Transverse colon (tissue), 4 donors: ENCODE measurements at regions not wholly inside any gene's neighbourhood (a gene's known extent, or its start where the extent isn't known, plus 50 kb on each side); places are given as distances from the start of the nearest gene placed in this dataset.

ENCODE experiments used
- DNase-seq: peaks from one replicate; pipeline ENCODE4 v3.0.0-alpha.2; 2019
- H3K27ac ChIP-seq, 4 donors: fragments of 200-600 bp; sonication (generic); 2 replicates each; pipeline ENCODE4 v1.5.1; 2016 to 2018; ENCODE audit warnings: inconsistent platforms in 4 of 4
- H3K27me3 ChIP-seq: fragments of 200-600 bp; sonication (generic); 2 replicates; pipeline ENCODE4 v1.5.1; 2017; ENCODE audit warnings: inconsistent platforms
- H3K36me3 ChIP-seq, 4 donors: fragments of 200-600 bp; sonication (generic); 2 replicates each; pipeline ENCODE4 v1.5.1; 2017 to 2019; ENCODE audit warnings: inconsistent platforms in 4 of 4
- H3K4me1 ChIP-seq, 4 donors: fragments of 200-600 bp; sonication (generic); 2 replicates each; pipeline ENCODE4 v1.5.1; 2017 to 2020; ENCODE audit warnings: inconsistent platforms in 4 of 4
- H3K4me3 ChIP-seq, 4 donors: fragments of 200-600 bp; sonication (generic); 1 replicate in 1 of 4; 2 replicates in 3 of 4; pipeline versions ENCODE4 v1.5.1 to v1.6.1; 2017 to 2019; ENCODE audit warnings: inconsistent platforms in 4 of 4
- H3K9me3 ChIP-seq, 2 donors: fragments of 200-600 bp; sonication (generic); 2 replicates each; pipeline ENCODE4 v1.5.1; 2017 to 2019; ENCODE audit warnings: inconsistent platforms in 2 of 2
- EP300 ChIP-seq: sonication (generic); formaldehyde crosslinking; IDR thresholded peaks from one replicate; pipeline ENCODE4 v1.6.1; 2017; ENCODE audit warnings: antibody characterized with exemption, low read depth
- POLR2A ChIP-seq: fragments of 450-650 bp; IDR thresholded peaks from one replicate; pipeline ENCODE4 v1.6.1; 2016; ENCODE audit warnings: antibody characterized with exemption, mild to moderate bottlenecking, moderate library complexity
- POLR2AphosphoS5 ChIP-seq, 3 donors: sonication (generic); formaldehyde crosslinking; IDR thresholded peaks; one replicate each; pipeline ENCODE4 v1.6.1; 2016; ENCODE audit warnings: antibody characterized with exemption in 3 of 3
- WGBS, 2 donors: methylation state at CpG; one replicate each; pipeline ENCODE4 v1.1.5; 2018; ENCODE audit warnings: low coverage in 1 of 2; 5-methylcytosine and 5-hydroxymethylcytosine counted together
- in situ Hi-C, 4 donors: fragments of 200-750 bp; cut with MboI; loops; one replicate each; pipeline versions ENCODE4 v1.15.0 to v1.15.1; 2017; ENCODE audit warnings: low sequenced_read_pairs in 3 of 4, low pct_ligation_motif_present in 1 of 4, low pct_unique_long_range_greater_than_20kb in 1 of 4
- intact Hi-C: fragments of 100-400 bp; cut with DNase I; formaldehyde crosslinking; loops from one replicate; pipeline ENCODE4 v1.15.1; 2023; ENCODE audit warnings: low total_unique reads
- TF ChIP-seq, protein P1 (sequence below), 5 experiments: fragments of 200-600 bp in 3 of 5; fragments of 450-650 bp in 2 of 5; sonication (generic) in 3 of 5; IDR thresholded peaks; 1 replicate in 2 of 5; 2 replicates in 3 of 5; pipeline ENCODE4 v1.5.1; 2016 to 2017; ENCODE audit warnings: antibody characterized with exemption in 5 of 5, inconsistent platforms in 3 of 5, mild to moderate bottlenecking in 2 of 5, moderate library complexity in 1 of 5

- 40 to 57% methylated on average over 2 to 6 of the region's 6 CpGs for WGBS, 2 donors
- Histone ChIP-seq H3K36me3 (no peaks in the 10 kb centered on the region), H3K4me3 (no peak overlapping the region), H3K27me3 (no peaks in the 10 kb centered on the region), H3K9me3 (no peaks in the 10 kb centered on the region), H3K4me1 (no peaks in the 10 kb centered on the region), H3K27ac (no peak overlapping the region)
- DNase-seq, result peak; percentile 39
- intact Hi-C loops, result no loop called here
- TF ChIP-seq EP300, result no peak
- TF ChIP-seq, protein P1, sequence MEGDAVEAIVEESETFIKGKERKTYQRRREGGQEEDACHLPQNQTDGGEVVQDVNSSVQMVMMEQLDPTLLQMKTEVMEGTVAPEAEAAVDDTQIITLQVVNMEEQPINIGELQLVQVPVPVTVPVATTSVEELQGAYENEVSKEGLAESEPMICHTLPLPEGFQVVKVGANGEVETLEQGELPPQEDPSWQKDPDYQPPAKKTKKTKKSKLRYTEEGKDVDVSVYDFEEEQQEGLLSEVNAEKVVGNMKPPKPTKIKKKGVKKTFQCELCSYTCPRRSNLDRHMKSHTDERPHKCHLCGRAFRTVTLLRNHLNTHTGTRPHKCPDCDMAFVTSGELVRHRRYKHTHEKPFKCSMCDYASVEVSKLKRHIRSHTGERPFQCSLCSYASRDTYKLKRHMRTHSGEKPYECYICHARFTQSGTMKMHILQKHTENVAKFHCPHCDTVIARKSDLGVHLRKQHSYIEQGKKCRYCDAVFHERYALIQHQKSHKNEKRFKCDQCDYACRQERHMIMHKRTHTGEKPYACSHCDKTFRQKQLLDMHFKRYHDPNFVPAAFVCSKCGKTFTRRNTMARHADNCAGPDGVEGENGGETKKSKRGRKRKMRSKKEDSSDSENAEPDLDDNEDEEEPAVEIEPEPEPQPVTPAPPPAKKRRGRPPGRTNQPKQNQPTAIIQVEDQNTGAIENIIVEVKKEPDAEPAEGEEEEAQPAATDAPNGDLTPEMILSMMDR (IDR thresholded peaks at IDR 0.05), result peak in 4 of 5 experiments; percentile 18 to 35 (median 20)
- in situ Hi-C loops, result no loop called here
These were observed 195.2 kb upstream of the DPPA4 start for GRCh38 chr3:109532257-109533216.

DNA sequence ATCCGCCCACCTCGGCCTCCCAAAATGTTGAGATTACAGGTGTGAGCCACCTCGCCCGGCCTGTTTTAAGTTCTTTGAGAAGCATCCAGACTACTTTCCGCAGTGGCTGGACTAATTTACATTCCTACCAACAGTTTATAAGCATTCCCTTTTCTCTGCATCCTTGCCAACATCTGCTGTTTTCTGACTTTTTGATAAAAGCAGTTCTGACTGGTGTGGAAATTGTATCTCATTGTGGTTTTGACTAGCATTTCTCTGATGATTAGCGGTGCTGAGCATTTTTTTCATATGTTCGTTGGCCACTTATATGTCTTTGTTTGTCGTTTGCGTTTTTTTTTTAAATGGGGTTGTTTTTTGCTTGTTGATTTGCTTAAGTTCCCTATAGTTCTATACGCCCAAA is 208.4 kb upstream of the DPPA4 start:
- in situ Hi-C loops (no loop called here), intact Hi-C loops (no loop called here)
- no peaks in the 10 kb centered on the region for H3K36me3 ChIP-seq
- H3K4me1 ChIP-seq, result no peaks in the 10 kb centered on the region
- H3K27ac ChIP-seq, result no peak overlapping the region
- H3K27me3 ChIP-seq, result no peaks in the 10 kb centered on the region
- WGBS, 2 donors, result 83 to 85% methylated on average over 10 of the region's 10 CpGs
- peaks cover 0 to 3% of the 10 kb centered on the region in 2 donors for H3K9me3 ChIP-seq
- no peak for DNase-seq
- H3K4me3 ChIP-seq, result no peak overlapping the region
- no peak for TF ChIP-seq EP300

GRCh38 chr3:109548192-109548938 is 211.0 kb upstream of the DPPA4 start:
- Histone ChIP-seq H3K27ac (no peak overlapping the region), H3K9me3 (peaks cover 0 to 3% of the 10 kb centered on the region in 2 donors), H3K4me1 (no peaks in the 10 kb centered on the region), H3K4me3 (no peak overlapping the region), H3K27me3 (no peaks in the 10 kb centered on the region), H3K36me3 (no peaks in the 10 kb centered on the region)
- DNase-seq, result no peak
- 22 to 38% methylated on average over 1 of the region's 1 CpG for WGBS, 2 donors
- intact Hi-C loops (no loop called here), in situ Hi-C loops (no loop called here)
- TF ChIP-seq, protein P1 (IDR thresholded peaks at IDR 0.05), result no peak
- TF ChIP-seq EP300 (no peak), POLR2A (no peak), POLR2AphosphoS5 (IDR thresholded peaks at IDR 0.05) (no peak)

DNA sequence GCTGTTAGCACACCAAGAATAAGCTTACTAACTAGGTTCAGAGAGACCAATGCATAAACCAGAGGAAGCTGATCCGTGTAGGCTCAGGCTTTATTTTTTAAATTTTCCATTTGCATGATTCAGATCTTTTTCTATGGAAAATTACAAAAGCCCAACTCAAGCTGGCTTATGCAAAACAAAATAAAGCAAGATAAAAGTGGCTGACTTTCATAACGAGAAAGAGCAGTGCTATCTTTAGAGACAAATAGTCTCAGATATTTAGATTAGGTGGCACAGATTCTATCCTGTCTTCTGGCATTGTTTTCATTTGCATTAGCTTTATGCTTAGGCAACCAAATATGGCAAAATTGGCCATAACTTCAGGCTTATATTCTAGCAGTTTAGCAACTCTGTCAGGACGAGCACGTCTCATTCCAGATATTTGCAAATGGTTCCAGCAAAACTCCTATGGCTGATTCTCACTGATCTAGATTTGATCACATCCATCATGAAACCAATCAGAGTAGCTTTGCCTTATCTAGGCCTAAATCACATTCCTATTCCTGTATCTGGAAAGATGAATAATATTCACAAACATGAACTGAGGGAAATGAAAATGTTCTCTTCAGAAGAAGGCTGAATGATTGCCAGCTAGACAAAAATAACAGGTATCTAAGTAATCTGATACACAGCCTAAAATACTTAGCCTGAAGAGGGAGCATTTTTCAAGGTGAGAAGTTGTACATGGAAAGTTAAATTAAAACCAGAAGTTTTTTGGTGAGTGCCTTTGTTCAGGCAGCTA is 216.4 kb upstream of the DPPA4 start:
- H3K9me3 ChIP-seq, result peaks cover 0 to 5% of the 10 kb centered on the region in 2 donors
- in situ Hi-C loops (no loop called here), intact Hi-C loops (no loop called here)
- no peak overlapping the region for H3K27ac ChIP-seq
- no peaks in the 10 kb centered on the region for H3K27me3 ChIP-seq
- no peaks in the 10 kb centered on the region for H3K4me1 ChIP-seq
- no peak for TF ChIP-seq POLR2A
- H3K4me3 ChIP-seq, result no peak overlapping the region
- 63 to 65% methylated on average over 4 of the region's 4 CpGs for WGBS, 2 donors
- no peak for DNase-seq
- H3K36me3 ChIP-seq, result no peaks in the 10 kb centered on the region

GRCh38 chr3:109559389-109559788 is 222.0 kb upstream of the DPPA4 start:
- Histone ChIP-seq H3K4me3 (no peak overlapping the region), H3K27ac (no peak overlapping the region), H3K27me3 (no peaks in the 10 kb centered on the region), H3K36me3 (no peaks in the 10 kb centered on the region), H3K4me1 (no peaks in the 10 kb centered on the region), H3K9me3 (peaks cover 0 to 5% of the 10 kb centered on the region in 2 donors)
- DNase-seq, result no peak
- TF ChIP-seq EP300, result no peak
- no peak for TF ChIP-seq POLR2A
- TF ChIP-seq, protein P1 (IDR thresholded peaks at IDR 0.05), result no peak
- no peak for TF ChIP-seq POLR2AphosphoS5 (IDR thresholded peaks at IDR 0.05)
- 92 to 94% methylated on average over 1 of the region's 1 CpG for WGBS, 2 donors
- intact Hi-C loops, result no loop called here
- in situ Hi-C loops, result no loop called here
